ENCODE measurements at regions not wholly inside any gene's neighbourhood (a gene's known extent, or its start where the extent isn't known, plus 50 kb on each side); places are given as distances from the start of the nearest gene placed in this dataset.

GRCh38 chr7:42407021-42407710 lies 170.2 kb upstream of the GLI3 start:
- no TSS peak for BruUV-seq (replicated peaks)
- Histone ChIP-seq H2AFZ (ENCODE audit: low read depth, low read length) (no peak overlapping the region), H4K20me1 (replicated peaks; ENCODE audit: control insufficient read depth, insufficient read depth, low read length) (no peaks in the 10 kb centered on the region), H3K36me3 (ENCODE audit: control insufficient read depth, insufficient read depth, low read length) (no peaks in the 10 kb centered on the region), H3K9me3 (replicated peaks; ENCODE audit: control insufficient read depth, insufficient read depth, low read depth, low read length) (no peaks in the 10 kb centered on the region), H3K27ac (ENCODE audit: extremely low read depth, low read depth, low read length) (no peak overlapping the region), H3K4me3 (no peak overlapping the region), H3K9ac (ENCODE audit: insufficient read depth in 1 of 2, low read depth in 2 of 2, low read length in 2 of 2) (no peak overlapping the region), H3K4me1 (replicated peaks in 1 of 2; ENCODE audit: control insufficient read depth in 2 of 2, insufficient read depth in 2 of 2, low read length in 2 of 2) (no peaks in the 10 kb centered on the region), H3K27me3 (ENCODE audit: control insufficient read depth in 2 of 2, insufficient read depth in 2 of 2, low read length in 2 of 2) (peaks cover 0 to 4% of the 10 kb centered on the region in 2 experiments; a peak in 1 of 5 replicates), H3K79me2 (ENCODE audit: control insufficient read depth, insufficient read depth, low read length) (no peaks in the 10 kb centered on the region), H3K9me1 (ENCODE audit: control insufficient read depth, insufficient read depth, low read length) (no peaks in the 10 kb centered on the region), H3K4me2 (ENCODE audit: insufficient read depth, low read length) (no peak overlapping the region)
- ATAC-seq (no peak), DNase-seq (ENCODE audit: extremely low read depth in 1 of 4, low spot score in 3 of 4) (no peak), FAIRE-seq (no peak)
- TF ChIP-seq, protein P1, sequence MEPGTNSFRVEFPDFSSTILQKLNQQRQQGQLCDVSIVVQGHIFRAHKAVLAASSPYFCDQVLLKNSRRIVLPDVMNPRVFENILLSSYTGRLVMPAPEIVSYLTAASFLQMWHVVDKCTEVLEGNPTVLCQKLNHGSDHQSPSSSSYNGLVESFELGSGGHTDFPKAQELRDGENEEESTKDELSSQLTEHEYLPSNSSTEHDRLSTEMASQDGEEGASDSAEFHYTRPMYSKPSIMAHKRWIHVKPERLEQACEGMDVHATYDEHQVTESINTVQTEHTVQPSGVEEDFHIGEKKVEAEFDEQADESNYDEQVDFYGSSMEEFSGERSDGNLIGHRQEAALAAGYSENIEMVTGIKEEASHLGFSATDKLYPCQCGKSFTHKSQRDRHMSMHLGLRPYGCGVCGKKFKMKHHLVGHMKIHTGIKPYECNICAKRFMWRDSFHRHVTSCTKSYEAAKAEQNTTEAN (CRISPR knock-in tag; IDR thresholded peaks at IDR 0.05), result no peak
- TF ChIP-seq ERF (CRISPR knock-in tag; IDR thresholded peaks at IDR 0.05) (no peak), THRB (CRISPR knock-in tag; conservative IDR thresholded peaks at IDR 0.05) (no peak), BCOR (IDR thresholded peaks at IDR 0.05) (no peak), NCOR1 (IDR thresholded peaks at IDR 0.05) (no peak), TGIF2 (CRISPR knock-in tag; IDR thresholded peaks at IDR 0.05) (no peak), FIP1L1 (IDR thresholded peaks at IDR 0.05; ENCODE audit: low read depth, low read length, poor library complexity, severe bottlenecking) (no peak), PTBP1 (IDR thresholded peaks at IDR 0.05; ENCODE audit: low read depth, low read length) (no peak), POLR3G (IDR thresholded peaks at IDR 0.05; ENCODE audit: extremely low read depth, insufficient read length, insufficient replicate concordance) (no peak), SIN3B (IDR thresholded peaks at IDR 0.05; ENCODE audit: low read depth) (no peak), ZNF707 (CRISPR knock-in tag; conservative IDR thresholded peaks at IDR 0.05) (no peak), ZNF324 (CRISPR knock-in tag; IDR thresholded peaks at IDR 0.05) (no peak), SIN3A (IDR thresholded peaks at IDR 0.05; ENCODE audit: borderline replicate concordance in 2 of 2, control insufficient read depth in 1 of 2, low read depth in 2 of 2, low read length in 2 of 2) (no peak), MAFF (IDR thresholded peaks at IDR 0.05; ENCODE audit: low read length) (no peak), ZBTB5 (IDR thresholded peaks at IDR 0.05) (no peak), ZNF263 (CRISPR knock-in tag; IDR thresholded peaks at IDR 0.05; ENCODE audit: borderline replicate concordance) (no peak)
- 0% methylated on average over 15 of the region's 15 CpGs for WGBS (ENCODE audit: insufficient coverage, low coverage, missing lambda C conversion rate)
- POLR2A ChIA-PET, result no interaction called here
- in situ Hi-C loops (cut with MboI) (no loop called here), intact Hi-C loops (cut with micrococcal nuclease) (no loop called here)
- CTCF ChIA-PET (ENCODE audit: low intra/inter-chr PET ratio), result no interaction called here

All from K562 (cell line).